ENCODE measurements at regions not wholly inside any gene's neighbourhood (a gene's known extent, or its start where the extent isn't known, plus 50 kb on each side); places are given as distances from the start of the nearest gene placed in this dataset.

- TF ChIP-seq, protein P1, sequence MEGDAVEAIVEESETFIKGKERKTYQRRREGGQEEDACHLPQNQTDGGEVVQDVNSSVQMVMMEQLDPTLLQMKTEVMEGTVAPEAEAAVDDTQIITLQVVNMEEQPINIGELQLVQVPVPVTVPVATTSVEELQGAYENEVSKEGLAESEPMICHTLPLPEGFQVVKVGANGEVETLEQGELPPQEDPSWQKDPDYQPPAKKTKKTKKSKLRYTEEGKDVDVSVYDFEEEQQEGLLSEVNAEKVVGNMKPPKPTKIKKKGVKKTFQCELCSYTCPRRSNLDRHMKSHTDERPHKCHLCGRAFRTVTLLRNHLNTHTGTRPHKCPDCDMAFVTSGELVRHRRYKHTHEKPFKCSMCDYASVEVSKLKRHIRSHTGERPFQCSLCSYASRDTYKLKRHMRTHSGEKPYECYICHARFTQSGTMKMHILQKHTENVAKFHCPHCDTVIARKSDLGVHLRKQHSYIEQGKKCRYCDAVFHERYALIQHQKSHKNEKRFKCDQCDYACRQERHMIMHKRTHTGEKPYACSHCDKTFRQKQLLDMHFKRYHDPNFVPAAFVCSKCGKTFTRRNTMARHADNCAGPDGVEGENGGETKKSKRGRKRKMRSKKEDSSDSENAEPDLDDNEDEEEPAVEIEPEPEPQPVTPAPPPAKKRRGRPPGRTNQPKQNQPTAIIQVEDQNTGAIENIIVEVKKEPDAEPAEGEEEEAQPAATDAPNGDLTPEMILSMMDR (IDR thresholded peaks at IDR 0.05 in 2 of 3, conservative IDR thresholded peaks at IDR 0.05 in 1 of 3; ENCODE audit: control insufficient read depth in 2 of 3, extremely low read depth in 1 of 3, insufficient read depth in 1 of 3, low read depth in 3 of 3, low read length in 3 of 3), result no peak
- TF ChIP-seq SPI1 (IDR thresholded peaks at IDR 0.05; ENCODE audit: borderline replicate concordance, insufficient read depth, low read depth, low read length) (peak; percentile 58), SUZ12 (IDR thresholded peaks at IDR 0.05; ENCODE audit: unreplicated experiment) (no peak), NFYA (IDR thresholded peaks at IDR 0.05; ENCODE audit: borderline replicate concordance, low read depth, low read length) (no peak), CREM (IDR thresholded peaks at IDR 0.05; ENCODE audit: low read depth) (peak; percentile 86)
Measured at GRCh38 chrX:150200820-150201287, 162.3 kb upstream of the MAMLD1 start (continued).

- Histone ChIP-seq H3K4me1 (ENCODE audit: control insufficient read depth, insufficient read depth, low read length) (peaks cover 12% of the 10 kb centered on the region), H3K4me3 (no peak overlapping the region), H4K20me1 (ENCODE audit: control insufficient read depth, insufficient read depth) (no peaks in the 10 kb centered on the region), H3K9me3 (replicated peaks; ENCODE audit: control insufficient read depth, insufficient read depth, low read length) (no peaks in the 10 kb centered on the region), H3K79me2 (ENCODE audit: control insufficient read depth, insufficient read depth, low read length) (no peaks in the 10 kb centered on the region), H3K27ac (ENCODE audit: control insufficient read depth, insufficient read depth) (no peak overlapping the region), H3K9ac (ENCODE audit: control insufficient read depth, insufficient read depth, low read length) (no peak overlapping the region), H3K4me2 (ENCODE audit: control insufficient read depth, insufficient read depth) (no peak overlapping the region), H3K36me3 (ENCODE audit: control insufficient read depth in 2 of 2, insufficient read depth in 2 of 2, low read length in 1 of 2) (no peaks in the 10 kb centered on the region), H2AFZ (ENCODE audit: control insufficient read depth, low read depth, low read length) (no peak overlapping the region), H3K27me3 (replicated peaks in 1 of 2; ENCODE audit: control insufficient read depth in 2 of 2, insufficient read depth in 2 of 2, low read length in 1 of 2) (no peaks in the 10 kb centered on the region)
- POLR2A ChIA-PET, result interaction anchor here (0.6 kb wide), 1 partner anchor 41 kb away, joined by 4 read pairs; no protein-coding TSS in a partner anchor
- TF ChIP-seq CBX5 (IDR thresholded peaks at IDR 0.05; ENCODE audit: low read depth), result 0 out of 2 replicates have a peak, but pooled peaks have one; percentile 8
- TF ChIP-seq, protein P2, sequence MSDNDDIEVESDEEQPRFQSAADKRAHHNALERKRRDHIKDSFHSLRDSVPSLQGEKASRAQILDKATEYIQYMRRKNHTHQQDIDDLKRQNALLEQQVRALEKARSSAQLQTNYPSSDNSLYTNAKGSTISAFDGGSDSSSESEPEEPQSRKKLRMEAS (IDR thresholded peaks at IDR 0.05; ENCODE audit: low read depth, low read length), result no peak
- CTCF ChIA-PET, result no interaction called here
- ATAC-seq (no peak), DNase-seq (ENCODE audit: low read depth, low spot score) (no peak), FAIRE-seq (no peak)
- BruUV-seq (replicated peaks), result no TSS peak
- in situ Hi-C loops (cut with MboI) (no loop called here), intact Hi-C loops (cut with micrococcal nuclease; ENCODE audit: unreplicated experiment) (loop anchor here (10.0 kb wide), 1 partner anchor 237 kb away; no protein-coding TSS in a partner anchor)
- WGBS (ENCODE audit: insufficient coverage, insufficient replicate concordance, low lambda C conversion rate, missing lambda C conversion rate), result 76% methylated on average over 7 of the region's 7 CpGs
- SMC1A ChIA-PET (ENCODE audit: uncharacterized antibody, unreplicated experiment), result no interaction called here
- RAD21 ChIA-PET (ENCODE audit: unreplicated experiment), result no interaction called here
Measured at GRCh38 chrX:150201391-150201790, 161.7 kb upstream of the MAMLD1 start.
